GM12801 (cell line): ENCODE measurements at regions not wholly inside any gene's neighbourhood (a gene's known extent, or its start where the extent isn't known, plus 50 kb on each side); places are given as distances from the start of the nearest gene placed in this dataset.

Experiments used
- TF ChIP-seq, protein P1 (sequence below): IDR thresholded peaks from one replicate; pipeline ENCODE4 v1.5.1; 2011; ENCODE audit warnings: control low read depth; ENCODE audit not compliant: insufficient read length; ENCODE audit errors: extremely low read depth

DNA sequence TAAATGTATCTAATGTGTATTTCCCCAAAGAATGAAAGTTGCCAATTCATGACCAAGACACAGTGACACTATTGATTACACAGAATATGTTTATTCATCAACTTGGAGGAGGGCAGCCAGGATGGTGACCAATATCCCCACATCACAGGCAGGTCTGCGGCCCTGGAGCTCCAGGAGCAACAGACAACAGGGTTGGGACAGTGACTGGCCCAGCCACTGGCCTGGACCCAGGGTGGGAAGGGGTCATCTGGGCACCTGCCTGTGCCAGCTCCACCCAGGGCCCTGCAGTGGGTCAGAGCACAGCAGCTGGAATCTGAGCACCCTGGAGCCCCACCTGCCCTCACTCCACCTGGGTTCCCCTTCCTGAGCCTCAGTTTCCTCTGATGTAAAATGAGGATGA is 466.1 kb downstream of the MATN1 start:
- TF ChIP-seq, protein P1, sequence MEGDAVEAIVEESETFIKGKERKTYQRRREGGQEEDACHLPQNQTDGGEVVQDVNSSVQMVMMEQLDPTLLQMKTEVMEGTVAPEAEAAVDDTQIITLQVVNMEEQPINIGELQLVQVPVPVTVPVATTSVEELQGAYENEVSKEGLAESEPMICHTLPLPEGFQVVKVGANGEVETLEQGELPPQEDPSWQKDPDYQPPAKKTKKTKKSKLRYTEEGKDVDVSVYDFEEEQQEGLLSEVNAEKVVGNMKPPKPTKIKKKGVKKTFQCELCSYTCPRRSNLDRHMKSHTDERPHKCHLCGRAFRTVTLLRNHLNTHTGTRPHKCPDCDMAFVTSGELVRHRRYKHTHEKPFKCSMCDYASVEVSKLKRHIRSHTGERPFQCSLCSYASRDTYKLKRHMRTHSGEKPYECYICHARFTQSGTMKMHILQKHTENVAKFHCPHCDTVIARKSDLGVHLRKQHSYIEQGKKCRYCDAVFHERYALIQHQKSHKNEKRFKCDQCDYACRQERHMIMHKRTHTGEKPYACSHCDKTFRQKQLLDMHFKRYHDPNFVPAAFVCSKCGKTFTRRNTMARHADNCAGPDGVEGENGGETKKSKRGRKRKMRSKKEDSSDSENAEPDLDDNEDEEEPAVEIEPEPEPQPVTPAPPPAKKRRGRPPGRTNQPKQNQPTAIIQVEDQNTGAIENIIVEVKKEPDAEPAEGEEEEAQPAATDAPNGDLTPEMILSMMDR: no peak

GRCh38 chr1:30256911-30257310 is 466.5 kb downstream of the MATN1 start:
- TF ChIP-seq, protein P1: no peak

DNA sequence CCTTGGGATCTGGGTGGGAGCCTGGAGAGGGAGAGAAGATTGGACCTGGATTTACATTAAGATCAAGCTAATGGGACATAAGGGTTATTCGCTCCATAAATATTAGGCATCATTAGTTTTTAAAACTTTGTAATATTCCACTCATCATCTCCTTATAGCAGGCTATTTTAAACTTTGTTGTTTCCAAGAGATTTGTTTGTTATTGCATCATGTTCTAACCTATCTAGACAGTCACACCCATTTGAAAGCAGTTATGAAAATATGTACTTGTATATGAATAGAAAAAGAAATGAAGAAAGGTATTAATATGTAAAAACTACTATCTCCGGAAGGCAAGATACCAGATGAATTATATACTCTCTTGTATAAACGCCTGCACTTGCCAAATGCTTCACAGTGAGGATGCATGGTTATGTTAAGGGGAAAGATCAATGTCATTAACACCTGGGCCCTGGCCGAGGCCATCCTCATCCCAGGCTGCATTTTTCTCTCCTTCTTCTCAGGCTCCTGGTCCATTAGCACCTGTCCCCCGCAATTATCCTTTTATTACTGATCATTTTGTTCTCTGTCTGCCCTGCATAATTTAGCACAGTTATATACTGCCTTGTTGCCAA is 468.2 kb downstream of the MATN1 start:
- TF ChIP-seq, protein P1: no peak

DNA sequence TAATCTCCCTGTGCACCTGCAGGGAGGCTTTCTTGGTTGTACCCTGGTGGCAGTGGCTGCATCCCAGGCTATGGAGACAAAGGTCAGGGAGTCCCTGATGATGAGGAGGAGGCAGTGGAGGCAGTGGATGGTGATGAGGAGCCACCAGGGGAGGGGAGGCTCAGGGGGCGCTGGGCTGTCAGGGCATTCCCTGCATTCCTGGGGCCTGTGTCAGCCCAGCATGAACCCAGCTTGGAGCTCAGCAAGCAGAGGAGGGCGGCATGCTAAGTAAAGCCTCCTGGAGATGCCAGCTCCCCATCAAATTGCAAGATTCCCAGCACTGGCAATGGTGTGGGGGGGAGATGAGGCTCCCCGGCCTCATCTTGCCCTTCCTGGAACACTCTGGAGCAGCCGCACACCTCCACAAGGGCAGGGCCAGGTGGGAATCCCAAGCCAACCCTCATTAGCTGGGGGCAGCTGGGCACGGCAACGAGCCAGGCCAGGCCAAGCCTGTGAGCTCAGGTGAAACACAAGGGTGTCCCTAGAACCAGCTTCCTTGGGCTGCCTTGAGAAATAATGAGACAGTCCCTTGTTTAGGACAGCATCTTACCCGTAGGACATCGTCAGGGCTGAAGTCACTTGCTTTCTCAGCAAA is 469.5 kb downstream of the MATN1 start:
- TF ChIP-seq, protein P1: no peak

DNA sequence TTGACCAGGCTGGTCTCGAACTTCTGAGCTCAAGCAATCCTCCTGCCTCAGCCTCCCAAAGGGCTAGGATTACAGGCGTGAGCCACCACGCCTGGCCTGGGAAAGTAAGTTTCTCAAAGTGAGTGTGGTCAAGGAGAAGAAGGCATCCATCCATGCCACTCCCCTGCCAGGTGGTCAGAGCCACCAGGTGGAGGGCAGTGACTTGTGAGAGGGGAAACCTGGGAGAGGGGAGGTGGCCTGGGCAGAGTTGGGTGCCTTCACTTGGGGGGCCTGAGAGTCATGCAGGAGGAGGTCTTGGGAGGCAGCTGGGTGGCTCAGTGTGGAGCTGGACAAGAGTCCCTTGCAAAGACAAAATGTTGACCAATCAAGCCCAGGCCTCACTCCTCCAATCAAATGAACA is 470.0 kb downstream of the MATN1 start:
- TF ChIP-seq, protein P1: no peak

DNA sequence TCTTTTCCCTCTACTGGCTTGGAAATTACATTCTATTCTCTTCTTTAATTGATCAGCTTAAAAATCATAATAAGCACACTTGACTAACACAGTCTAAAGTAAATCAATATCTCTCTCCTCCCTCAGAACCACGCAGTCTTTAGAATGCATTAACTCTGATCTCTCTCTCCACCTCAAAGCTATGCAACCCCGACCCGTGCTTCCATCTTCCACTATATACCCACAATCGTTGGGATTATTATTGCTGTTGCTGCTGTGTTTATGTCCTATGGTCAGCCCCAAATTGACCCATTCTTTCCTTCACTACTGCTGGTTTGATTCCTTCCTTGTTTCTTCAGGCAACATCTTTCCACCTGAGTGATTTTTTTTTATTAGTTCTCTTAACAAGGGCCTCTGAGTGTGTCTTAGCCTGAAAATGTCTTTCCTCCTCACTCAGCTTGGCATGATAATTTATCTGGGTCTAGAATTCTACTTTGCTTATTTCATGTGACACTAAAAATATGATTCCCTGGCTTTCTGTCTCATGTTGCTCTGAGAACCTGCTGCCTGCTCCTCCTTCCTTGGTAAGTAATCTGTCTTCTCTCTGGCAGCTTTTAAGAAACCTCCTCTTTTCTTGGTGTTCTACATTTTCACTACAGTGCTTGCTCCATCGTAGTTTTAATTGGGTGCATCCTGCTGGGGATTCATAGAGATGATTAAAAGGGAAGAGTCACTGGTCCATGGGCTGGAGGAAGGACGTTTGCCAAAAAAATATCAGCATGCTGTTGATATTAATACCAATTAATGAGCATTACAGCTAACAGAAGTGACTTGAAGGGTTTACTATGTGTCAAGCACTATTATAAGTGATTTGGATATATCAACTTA is 472.2 kb downstream of the MATN1 start:
- TF ChIP-seq, protein P1: no peak

GRCh38 chr1:30250338-30250983 is 472.9 kb downstream of the MATN1 start:
- TF ChIP-seq, protein P1: no peak
